Right cardiac atrium (tissue), 5 donors: ENCODE measurements at regions not wholly inside any gene's neighbourhood (a gene's known extent, or its start where the extent isn't known, plus 50 kb on each side); places are given as distances from the start of the nearest gene placed in this dataset.

Experiments used
- ATAC-seq, 2 donors: fragments of 200-7000 bp; cut with Tn5 transposase; one replicate each; pipeline versions ENCODE4 v1.8.0 to v1.9.1; 2020; ENCODE audit warnings: moderate library complexity in 2 of 2, mild to moderate bottlenecking in 1 of 2
- DNase-seq, 3 donors: peaks; one replicate each; pipeline ENCODE4 v3.0.0-alpha.2; 2020
- H3K27ac ChIP-seq: one replicate; pipeline ENCODE4 v1.5.1; 2013; ENCODE audit warnings: mild to moderate bottlenecking, low read length, control low read depth, moderate library complexity
- H3K27me3 ChIP-seq: one replicate; pipeline ENCODE4 v1.6.1; 2013; ENCODE audit not compliant: control insufficient read depth, insufficient read depth
- H3K4me1 ChIP-seq: one replicate; pipeline ENCODE4 v1.6.1; 2013; ENCODE audit warnings: low read length; ENCODE audit not compliant: control insufficient read depth, insufficient read depth
- H3K4me3 ChIP-seq: one replicate; pipeline ENCODE4 v1.5.1; 2013; ENCODE audit warnings: low read length, control low read depth
- H3K9me3 ChIP-seq: one replicate; pipeline ENCODE4 v1.6.1; 2013; ENCODE audit warnings: low read length; ENCODE audit not compliant: control insufficient read depth
- WGBS: extraction: QIAGEN DNeasy Blood & Tissue Kit; methylation state at CpG from one replicate; pipeline ENCODE4 v1.1.7; 2013; 5-methylcytosine and 5-hydroxymethylcytosine counted together
- intact Hi-C, 4 donors: fragments of 100-400 bp; cut with DNase I; formaldehyde crosslinking; loops; one replicate each; pipeline versions ENCODE4 v1.11.0 to v1.14.0; 2022 to 2023
- donor health status: healthy with polysubstance abuse.
- donor health status: DM: no; HTN: yes; CAD: no.
- donor health status: DM: no; HTN: no; CAD: no.
- donor health status: DM: no; HTN: yes; CAD: no; lungs with severe emphysema.
- donor health status: DM: yes; HTN: yes; CAD: no.

DNA sequence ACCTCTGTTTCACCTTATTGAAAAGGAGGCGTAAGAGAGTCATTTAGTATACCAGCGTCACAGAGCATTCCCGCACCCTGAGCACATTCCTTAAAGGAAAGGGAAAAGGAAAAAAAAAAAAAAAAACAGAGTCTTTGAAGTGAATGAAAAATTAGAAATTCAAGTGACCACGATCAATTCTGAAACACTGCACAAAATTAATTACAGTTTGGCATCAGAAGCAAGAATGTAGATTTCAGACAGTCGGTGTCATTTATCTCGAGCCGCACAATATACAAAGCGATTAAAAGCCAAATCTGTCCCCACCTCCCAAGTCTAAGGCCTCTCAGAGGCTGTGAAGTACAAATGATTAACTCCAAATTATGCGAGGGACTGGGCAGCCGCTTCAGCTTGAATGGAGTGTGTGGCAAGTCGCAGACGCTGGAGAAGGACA is 173.7 kb upstream of the ZNF507 start:
- DNase-seq (no peak), ATAC-seq (no peak)
- H3K4me1 ChIP-seq: no peaks in the 10 kb centered on the region
- WGBS: 42% methylated on average over 12 of the region's 12 CpGs
- no peak overlapping the region for H3K27ac ChIP-seq
- no peaks in the 10 kb centered on the region for H3K9me3 ChIP-seq
- H3K4me3 ChIP-seq: no peak overlapping the region
- no peaks in the 10 kb centered on the region for H3K27me3 ChIP-seq
- intact Hi-C loops: no loop called here

- H3K9me3 ChIP-seq: no peaks in the 10 kb centered on the region
- DNase-seq (no peak), ATAC-seq (no peak)
- intact Hi-C loops: no loop called here
- no peak overlapping the region for H3K27ac ChIP-seq
- WGBS: 69% methylated on average over 5 of the region's 5 CpGs
- no peak overlapping the region for H3K4me3 ChIP-seq
- H3K27me3 ChIP-seq: no peaks in the 10 kb centered on the region
- H3K4me1 ChIP-seq: no peaks in the 10 kb centered on the region
Measured at GRCh38 chr19:32172566-32173160, 172.7 kb upstream of the ZNF507 start.

- no peaks in the 10 kb centered on the region for H3K4me1 ChIP-seq
- no peak overlapping the region for H3K4me3 ChIP-seq
- H3K27ac ChIP-seq: no peak overlapping the region
- intact Hi-C loops: no loop called here
- DNase-seq (no peak), ATAC-seq (no peak)
- no peaks in the 10 kb centered on the region for H3K9me3 ChIP-seq
- H3K27me3 ChIP-seq: no peaks in the 10 kb centered on the region
- 78% methylated on average over 3 of the region's 3 CpGs for WGBS
Measured at GRCh38 chr19:32173836-32174235, 171.6 kb upstream of the ZNF507 start.

- no peak overlapping the region for H3K27ac ChIP-seq
- no peaks in the 10 kb centered on the region for H3K4me1 ChIP-seq
- DNase-seq: no peak
- 75% methylated on average over 10 of the region's 10 CpGs for WGBS
- no peak overlapping the region for H3K4me3 ChIP-seq
- no peak for ATAC-seq
- no peaks in the 10 kb centered on the region for H3K9me3 ChIP-seq
- intact Hi-C loops: no loop called here
- no peaks in the 10 kb centered on the region for H3K27me3 ChIP-seq
Measured at GRCh38 chr19:32174386-32175113, 170.9 kb upstream of the ZNF507 start.

DNA sequence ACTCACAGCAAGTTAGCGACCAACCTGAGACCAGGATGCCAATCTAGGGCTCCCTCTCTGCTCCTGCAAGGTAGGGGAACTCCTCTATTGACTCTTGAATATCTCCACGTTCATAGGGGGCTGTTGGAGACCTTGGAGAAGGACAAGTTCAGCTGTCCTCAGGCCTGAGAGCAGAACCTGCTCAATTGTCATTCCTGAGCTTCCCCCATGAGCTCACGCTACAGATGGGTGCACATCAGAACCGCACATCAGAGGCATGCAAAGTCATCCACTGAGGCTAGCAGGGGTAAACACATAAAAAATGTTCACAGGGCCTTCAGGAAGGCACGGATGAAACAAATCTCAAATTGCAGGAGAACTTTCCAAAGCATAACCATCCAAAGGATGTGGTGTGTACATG is 168.8 kb upstream of the ZNF507 start:
- no peak overlapping the region for H3K4me3 ChIP-seq
- ATAC-seq: no peak
- H3K27ac ChIP-seq: no peak overlapping the region
- WGBS: 72% methylated on average over 5 of the region's 5 CpGs
- no peak for DNase-seq
- H3K4me1 ChIP-seq: no peaks in the 10 kb centered on the region
- H3K9me3 ChIP-seq: no peaks in the 10 kb centered on the region
- intact Hi-C loops: no loop called here
- no peaks in the 10 kb centered on the region for H3K27me3 ChIP-seq

- intact Hi-C loops: no loop called here
- no peaks in the 10 kb centered on the region for H3K4me1 ChIP-seq
Measured at GRCh38 chr19:32177686-32178085, 167.7 kb upstream of the ZNF507 start.

DNA sequence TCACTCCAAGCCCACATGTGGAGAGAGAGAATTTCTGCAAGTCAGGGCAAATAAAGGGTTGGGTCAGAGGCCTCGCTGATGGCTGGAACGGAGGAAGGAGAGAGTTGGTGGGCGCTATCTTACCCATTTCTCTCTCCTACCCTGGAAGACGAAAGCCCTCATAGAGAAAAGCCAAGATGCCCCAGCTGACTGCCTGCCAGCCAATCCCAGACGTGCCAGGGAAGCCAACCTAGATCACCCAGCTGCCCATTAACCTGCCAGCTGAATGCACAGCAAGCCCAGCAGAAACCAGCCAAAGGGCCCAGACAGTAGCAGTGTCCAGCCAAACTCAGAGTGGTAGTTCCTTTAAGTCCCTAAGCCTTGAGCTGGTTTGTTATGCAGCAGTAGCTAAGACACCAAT is 167.0 kb upstream of the ZNF507 start:
- no peak for DNase-seq
- no peaks in the 10 kb centered on the region for H3K27me3 ChIP-seq
- WGBS: 85% methylated on average over 5 of the region's 5 CpGs
- ATAC-seq: no peak
- H3K27ac ChIP-seq: no peak overlapping the region
- H3K4me3 ChIP-seq: no peak overlapping the region
- intact Hi-C loops: no loop called here
- H3K4me1 ChIP-seq: no peaks in the 10 kb centered on the region
- no peaks in the 10 kb centered on the region for H3K9me3 ChIP-seq

More at GRCh38 chr19:32177686-32178085, 167.7 kb upstream of the ZNF507 start:
- no peaks in the 10 kb centered on the region for H3K9me3 ChIP-seq
- no peak for ATAC-seq
- H3K27me3 ChIP-seq: no peaks in the 10 kb centered on the region
- H3K27ac ChIP-seq: no peak overlapping the region
- no peak for DNase-seq
- H3K4me3 ChIP-seq: no peak overlapping the region

- Histone ChIP-seq H3K9me3 (no peaks in the 10 kb centered on the region), H3K27ac (no peak overlapping the region), H3K4me1 (no peaks in the 10 kb centered on the region), H3K27me3 (no peaks in the 10 kb centered on the region), H3K4me3 (no peak overlapping the region)
- ATAC-seq (no peak), DNase-seq (no peak)
- WGBS: 77% methylated on average over 7 of the region's 7 CpGs
- intact Hi-C loops: no loop called here
Measured at GRCh38 chr19:32178956-32179355, 166.5 kb upstream of the ZNF507 start.

DNA sequence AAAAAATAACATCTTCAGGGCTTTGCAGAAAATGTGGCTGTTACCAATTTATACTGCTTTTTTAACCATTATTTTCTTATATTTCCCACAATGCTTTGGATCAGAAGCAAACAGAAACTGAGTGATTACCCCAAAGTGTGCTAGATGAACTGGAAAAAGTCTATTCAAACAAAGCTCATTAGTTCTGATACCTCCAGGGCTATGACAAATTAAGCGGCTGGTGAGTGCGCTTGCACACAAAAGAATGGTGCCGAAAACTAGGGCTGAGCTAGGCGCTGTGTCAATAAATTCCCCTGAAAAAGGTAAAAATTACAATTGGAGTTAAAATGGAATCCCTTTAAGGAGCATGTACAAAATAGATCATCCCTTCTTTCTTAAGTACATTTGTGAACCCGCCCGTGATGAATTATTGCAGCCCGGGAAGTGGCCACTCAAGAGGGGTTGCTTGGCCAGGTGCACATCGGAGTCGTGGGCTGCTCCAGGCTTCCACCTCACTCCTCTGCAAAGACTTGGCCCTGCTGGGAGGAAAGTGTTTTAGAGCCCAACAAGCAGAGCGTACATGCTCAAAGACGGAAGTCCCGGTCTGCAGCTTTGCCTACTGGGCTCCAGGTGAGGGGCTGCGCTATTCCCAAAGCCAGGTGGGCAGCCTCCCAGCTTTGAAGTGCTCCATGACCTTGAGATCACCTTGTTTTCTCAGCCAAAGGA is 164.0 kb upstream of the ZNF507 start:
- no peak for ATAC-seq
- H3K4me3 ChIP-seq: no peak overlapping the region
- H3K27ac ChIP-seq: no peak overlapping the region
- WGBS: 78% methylated on average over 13 of the region's 13 CpGs
- intact Hi-C loops: no loop called here
- DNase-seq: no peak
- H3K9me3 ChIP-seq: peaks cover 2% of the 10 kb centered on the region
- H3K27me3 ChIP-seq: no peaks in the 10 kb centered on the region
- H3K4me1 ChIP-seq: no peaks in the 10 kb centered on the region

DNA sequence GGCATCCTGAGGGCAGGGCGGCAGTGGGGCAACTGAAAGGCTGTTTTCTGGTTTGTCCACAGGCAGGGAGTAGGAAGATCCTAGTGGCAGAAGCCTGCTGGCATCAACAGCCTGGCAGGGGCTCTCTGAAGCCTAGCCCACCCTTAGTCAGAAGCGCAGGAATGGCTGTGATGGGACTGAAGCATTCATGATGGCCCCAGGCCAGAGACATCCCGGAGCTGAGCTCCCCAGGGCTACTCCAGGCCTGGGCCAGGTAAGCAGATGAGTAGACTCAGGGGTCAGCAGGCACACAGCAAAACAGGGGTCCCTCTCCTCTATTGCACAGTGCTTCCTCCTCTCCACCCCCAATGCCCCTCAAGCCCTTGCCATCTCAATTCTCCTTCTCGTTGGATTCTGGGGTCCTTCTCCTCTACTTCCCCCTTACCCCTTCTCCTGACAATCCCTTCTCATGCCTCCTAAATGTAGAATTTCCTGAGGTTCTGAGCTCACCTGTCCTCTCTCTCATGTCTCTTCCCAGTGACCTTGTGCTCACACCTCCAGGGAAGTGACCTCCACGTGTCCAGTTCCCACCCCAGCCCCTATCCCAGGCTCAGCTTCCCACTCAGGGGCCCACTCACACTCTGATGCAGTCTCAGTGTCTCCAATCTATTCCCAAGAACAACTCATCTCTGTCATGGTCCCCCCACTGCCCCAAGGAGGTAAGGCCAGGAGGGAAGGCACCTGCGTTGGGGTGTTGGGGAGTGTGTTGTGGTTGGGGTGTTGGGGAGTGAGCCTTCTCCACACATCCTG is 158.7 kb upstream of the ZNF507 start:
- H3K27ac ChIP-seq: no peak overlapping the region
- ATAC-seq (no peak), DNase-seq (no peak)
- H3K9me3 ChIP-seq: peaks cover 2% of the 10 kb centered on the region
- no peaks in the 10 kb centered on the region for H3K27me3 ChIP-seq
- 77% methylated on average over 6 of the region's 6 CpGs for WGBS
- intact Hi-C loops: no loop called here
- no peak overlapping the region for H3K4me3 ChIP-seq
- no peaks in the 10 kb centered on the region for H3K4me1 ChIP-seq

DNA sequence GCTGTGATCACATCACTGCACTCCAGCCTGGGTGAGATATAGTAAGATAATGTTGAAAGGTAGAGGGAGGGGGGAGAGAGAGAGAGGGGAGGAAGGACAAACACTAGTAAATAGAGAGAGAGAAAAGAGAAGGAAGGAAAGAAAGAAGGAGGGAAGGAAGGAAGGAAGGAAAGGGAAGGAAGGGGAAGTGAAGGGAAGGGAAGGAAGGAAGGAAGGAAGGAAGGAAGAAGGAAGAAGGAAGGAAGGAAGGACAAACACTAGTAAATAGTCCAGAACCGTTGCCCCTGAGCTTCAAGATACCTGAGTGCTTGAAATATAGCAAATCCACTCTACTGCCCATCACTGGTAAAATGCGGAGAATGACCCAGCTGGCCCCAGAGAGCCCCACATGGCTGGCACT is 156.5 kb upstream of the ZNF507 start:
- intact Hi-C loops: no loop called here
- no peak overlapping the region for H3K4me3 ChIP-seq
- peaks cover 2% of the 10 kb centered on the region for H3K9me3 ChIP-seq
- DNase-seq (no peak), ATAC-seq (no peak)
- H3K4me1 ChIP-seq: no peaks in the 10 kb centered on the region
- H3K27me3 ChIP-seq: no peaks in the 10 kb centered on the region
- no peak overlapping the region for H3K27ac ChIP-seq
- 65% methylated on average over 2 of the region's 2 CpGs for WGBS
